HG03457 (cell line): ENCODE measurements at regions not wholly inside any gene's neighbourhood (a gene's known extent, or its start where the extent isn't known, plus 50 kb on each side); places are given as distances from the start of the nearest gene placed in this dataset.

Source experiments
- ATAC-seq: cut with Tn5 transposase; IDR thresholded peaks from one replicate; pipeline ENCODE4 v1.9.1; 2021; ENCODE audit warnings: moderate number of reproducible peaks; ENCODE audit not compliant: unreplicated experiment

DNA sequence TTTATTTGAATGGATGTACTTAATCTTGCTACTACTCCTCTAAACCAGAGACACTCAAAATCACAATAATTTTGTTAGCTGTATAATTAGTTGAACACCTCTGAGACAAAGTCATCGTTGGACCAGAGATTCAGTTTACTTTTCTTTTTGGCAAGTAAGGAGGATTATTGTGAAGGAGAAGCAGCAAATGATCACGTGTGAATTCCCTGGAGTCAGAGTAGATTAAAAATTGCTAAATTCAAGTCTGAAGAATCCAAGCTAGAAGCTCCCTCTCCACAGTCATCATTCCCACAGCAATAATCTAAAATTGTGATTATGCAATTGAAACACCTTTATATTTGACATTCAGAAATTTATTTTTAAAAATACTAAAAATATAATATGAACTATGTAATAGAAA is 484.4 kb downstream of the CMPK2 start:
- ATAC-seq: no peak

DNA sequence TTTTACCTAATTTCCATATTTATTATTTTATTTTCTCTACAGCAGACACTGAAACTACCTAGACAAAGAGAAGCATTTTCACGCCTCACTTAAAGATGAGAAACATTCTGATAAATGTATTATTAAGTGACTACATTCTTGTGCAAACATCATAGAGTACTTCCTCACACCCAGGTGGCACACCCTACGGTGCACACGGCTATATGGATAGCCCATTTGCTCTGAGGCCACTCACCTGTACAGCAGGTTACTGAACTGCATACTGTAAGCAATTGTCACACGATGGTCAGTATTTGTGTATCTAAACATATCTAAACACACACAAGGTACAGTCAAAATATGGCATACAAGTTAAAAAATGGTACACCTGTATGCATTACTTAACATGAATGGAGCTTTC is 481.4 kb downstream of the CMPK2 start:
- no peak for ATAC-seq

- no peak for ATAC-seq
Observed at GRCh38 chr2:6392354-6392753, 473.4 kb downstream of the CMPK2 start.

- no peak for ATAC-seq
Observed at GRCh38 chr2:6392966-6393365, 472.7 kb downstream of the CMPK2 start.

GRCh38 chr2:6393819-6394218 is 471.9 kb downstream of the CMPK2 start:
- ATAC-seq: no peak

DNA sequence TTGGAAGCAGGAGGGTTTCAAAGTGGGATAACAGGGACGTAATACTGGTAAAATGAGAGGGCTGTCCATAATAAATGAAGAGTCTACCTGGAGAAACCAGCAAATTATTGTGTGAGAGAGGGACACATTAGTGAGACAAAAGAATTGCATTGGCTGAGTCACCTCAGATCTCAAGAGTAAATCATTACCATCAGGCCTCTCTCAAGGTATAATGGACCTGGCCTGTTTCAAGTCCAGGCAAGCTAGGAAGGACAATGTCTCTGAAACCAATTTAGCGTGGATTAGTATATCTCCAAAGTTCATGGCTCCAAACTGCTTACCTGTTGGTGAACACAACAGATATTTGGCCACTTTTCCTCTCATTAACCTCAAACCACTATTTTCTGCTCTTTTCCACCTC is 471.4 kb downstream of the CMPK2 start:
- no peak for ATAC-seq

DNA sequence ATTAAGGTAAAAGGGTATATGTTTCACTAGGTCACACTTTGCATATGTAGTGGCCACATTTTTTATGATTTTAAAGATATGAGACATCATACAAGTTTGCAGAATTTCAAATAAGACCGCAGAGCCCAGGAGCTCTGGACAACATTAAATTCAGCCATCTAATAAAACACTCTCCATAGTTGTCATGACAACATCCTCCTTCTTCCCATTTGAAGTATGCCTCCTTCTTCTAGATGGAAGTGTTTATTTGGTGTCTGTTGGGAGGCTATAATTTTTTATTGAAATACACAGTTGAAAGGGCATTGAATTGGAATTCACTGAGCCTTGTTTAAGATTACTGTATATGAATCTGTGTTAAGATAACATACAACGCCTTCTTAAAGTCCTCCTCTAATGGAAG is 467.3 kb downstream of the CMPK2 start:
- no peak for ATAC-seq

DNA sequence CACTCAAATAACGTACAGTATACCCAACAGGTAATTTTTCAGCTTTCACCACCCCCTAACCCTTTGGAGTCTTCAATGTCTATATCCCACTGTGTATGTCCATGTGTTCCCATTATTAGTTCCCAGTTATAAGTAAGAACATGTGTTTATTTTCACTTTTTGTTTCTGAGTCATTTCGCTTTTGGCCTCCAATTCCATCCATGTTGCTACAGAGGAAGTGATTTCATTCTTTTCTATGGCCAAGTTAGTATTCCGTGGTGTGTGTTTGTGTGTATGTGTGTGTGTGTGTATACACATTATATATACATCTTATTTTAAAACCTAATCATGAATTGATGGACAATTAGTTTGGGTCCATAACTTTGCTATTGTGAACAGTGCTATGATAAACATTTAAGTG is 464.4 kb downstream of the CMPK2 start:
- ATAC-seq: no peak

GRCh38 chr2:6408057-6408456 is 457.6 kb downstream of the CMPK2 start:
- no peak for ATAC-seq

DNA sequence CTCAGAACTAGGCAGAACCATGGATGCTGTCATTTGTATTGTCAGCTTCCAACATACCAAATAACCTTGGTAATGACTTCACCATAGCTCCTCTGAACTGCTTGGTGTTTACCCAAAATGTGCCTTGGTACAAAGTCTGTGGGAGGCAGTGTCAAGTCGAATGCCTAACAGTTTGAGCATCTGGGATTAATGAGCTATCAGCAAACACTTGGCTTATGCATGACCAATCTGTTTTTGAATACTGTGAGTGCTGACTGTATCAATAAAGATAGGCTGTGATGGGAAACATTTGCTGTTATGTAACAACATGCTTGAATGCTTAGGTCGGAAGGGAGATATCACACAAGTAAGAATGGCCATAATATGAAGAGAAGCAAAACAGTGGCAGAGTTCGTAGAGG is 455.4 kb downstream of the CMPK2 start:
- ATAC-seq: no peak

- ATAC-seq: no peak
Observed at GRCh38 chr2:6412533-6413091, 453.1 kb downstream of the CMPK2 start.

DNA sequence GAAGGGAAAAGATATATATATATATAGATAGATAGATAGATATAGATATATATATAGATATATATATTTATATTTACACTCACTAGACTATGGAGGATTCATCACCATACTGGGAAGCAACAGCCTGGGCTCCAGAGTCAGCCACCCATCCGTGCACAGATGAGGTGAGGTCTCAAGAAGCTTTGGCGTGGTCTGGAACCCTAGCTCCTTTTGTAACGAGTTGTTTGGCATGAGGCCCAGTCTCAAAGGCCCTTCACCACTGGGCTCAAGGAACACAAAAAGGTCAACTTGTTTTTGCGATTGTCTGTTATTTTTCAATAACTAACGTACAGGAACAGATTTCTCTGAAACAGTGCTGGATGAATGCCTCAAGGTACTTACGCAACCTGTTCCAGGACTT is 448.7 kb downstream of the CMPK2 start:
- ATAC-seq: no peak

GRCh38 chr2:6418291-6418690 is 447.4 kb downstream of the CMPK2 start:
- no peak for ATAC-seq

DNA sequence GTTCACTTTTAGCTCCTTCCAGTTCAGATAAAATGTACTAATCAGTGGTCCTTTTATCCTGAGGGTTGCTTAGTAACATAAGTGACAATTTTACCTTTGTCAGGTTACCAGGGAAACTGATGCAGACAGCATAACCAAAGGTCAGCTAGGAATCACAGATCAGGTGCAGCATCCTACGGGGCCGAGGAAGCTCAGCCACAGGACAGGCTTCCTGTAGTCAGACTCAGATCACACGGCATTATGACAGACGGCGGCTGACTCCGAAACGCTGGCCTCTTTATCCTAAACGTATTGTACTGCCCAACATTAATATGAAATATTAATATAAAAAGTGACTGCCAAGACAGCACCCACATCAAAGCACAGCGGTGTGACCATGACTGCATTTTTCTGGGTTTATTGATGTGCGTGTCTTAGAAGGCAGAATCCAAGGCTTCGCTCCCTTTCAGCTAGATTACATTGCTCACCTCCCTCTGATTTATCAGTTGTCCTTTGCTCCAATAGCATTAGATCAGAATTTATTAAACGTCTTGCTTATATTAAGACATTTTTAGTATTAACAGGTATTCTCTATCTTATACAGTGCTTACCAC is 444.5 kb downstream of the CMPK2 start:
- ATAC-seq: no peak

- no peak for ATAC-seq
Observed at GRCh38 chr2:6421888-6422287, 443.8 kb downstream of the CMPK2 start.

DNA sequence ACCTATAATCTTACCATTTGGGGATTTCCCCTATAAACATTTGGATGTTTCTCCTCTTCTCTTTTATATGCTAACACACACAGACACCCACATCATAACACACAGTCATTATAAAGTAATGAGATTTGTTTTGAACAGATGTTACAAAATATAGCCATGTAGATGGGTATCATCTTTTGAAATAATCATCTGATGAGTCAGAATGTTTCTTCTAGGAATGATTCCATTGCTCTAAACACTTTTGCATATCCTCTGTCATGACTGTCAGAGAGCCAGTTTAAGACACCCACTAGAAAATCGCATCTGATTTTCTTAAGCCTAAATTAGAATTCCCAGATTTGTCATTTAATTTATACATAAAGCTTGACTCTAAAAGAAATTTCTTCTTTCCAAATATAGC is 442.6 kb downstream of the CMPK2 start:
- ATAC-seq: no peak

GRCh38 chr2:6423944-6424343 is 441.8 kb downstream of the CMPK2 start:
- ATAC-seq: no peak

GRCh38 chr2:6425032-6425431 is 440.7 kb downstream of the CMPK2 start:
- ATAC-seq: no peak

GRCh38 chr2:6429210-6429986 is 436.3 kb downstream of the CMPK2 start:
- ATAC-seq: no peak

DNA sequence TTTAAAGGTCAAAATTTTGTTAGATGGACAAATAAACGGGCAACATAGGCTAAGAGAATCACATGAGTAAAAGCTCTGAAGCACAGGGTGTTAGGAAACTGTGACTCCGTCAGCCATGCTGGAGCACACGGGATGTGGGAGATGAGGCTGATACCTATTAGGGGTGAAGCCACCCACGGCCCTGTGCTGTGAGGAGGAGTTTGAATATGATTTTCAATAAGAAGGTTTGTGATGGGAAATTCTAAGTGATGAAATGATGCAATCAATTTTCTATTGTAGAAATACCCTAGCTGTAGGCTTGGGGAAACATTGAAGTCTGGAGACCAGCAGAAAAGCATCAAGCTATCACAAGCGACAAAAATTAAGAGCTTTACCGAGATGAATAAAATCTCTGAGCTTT is 431.3 kb downstream of the CMPK2 start:
- no peak for ATAC-seq

GRCh38 chr2:6441800-6442199 is 423.9 kb downstream of the CMPK2 start:
- no peak for ATAC-seq

GRCh38 chr2:6442252-6442985 is 423.3 kb downstream of the CMPK2 start:
- no peak for ATAC-seq
